MV-4-11 (cell line): ENCODE measurements at regions not wholly inside any gene's neighbourhood (a gene's known extent, or its start where the extent isn't known, plus 50 kb on each side); places are given as distances from the start of the nearest gene placed in this dataset.

Experiments used
- DNase-seq: peaks from one replicate; lab custom pipeline; 2025; lab: John Stamatoyannopoulos, UW

GRCh38 chr3:3629911-3630310 is 169.3 kb upstream of the LRRN1 start:
- DNase-seq, result no peak

- DNase-seq, result no peak
Observed at GRCh38 chr3:3628676-3629328, 170.4 kb upstream of the LRRN1 start.

- DNase-seq, result no peak
Observed at GRCh38 chr3:3627114-3627513, 172.1 kb upstream of the LRRN1 start.

GRCh38 chr3:3625544-3626271 is 173.5 kb upstream of the LRRN1 start:
- no peak for DNase-seq

- DNase-seq, result no peak
Observed at GRCh38 chr3:3619815-3620214, 179.4 kb upstream of the LRRN1 start.

GRCh38 chr3:3618623-3619022 is 180.6 kb upstream of the LRRN1 start:
- DNase-seq, result peak; percentile 87

GRCh38 chr3:3615533-3615932 is 183.7 kb upstream of the LRRN1 start:
- DNase-seq, result no peak

- no peak for DNase-seq
Observed at GRCh38 chr3:3610581-3611298, 188.5 kb upstream of the LRRN1 start.

- no peak for DNase-seq
Observed at GRCh38 chr3:3606321-3606720, 192.9 kb upstream of the LRRN1 start.

GRCh38 chr3:3605226-3605625 is 194.0 kb upstream of the LRRN1 start:
- no peak for DNase-seq

GRCh38 chr3:3603351-3603750 is 195.9 kb upstream of the LRRN1 start:
- DNase-seq, result no peak

- DNase-seq, result no peak
Observed at GRCh38 chr3:3600665-3601340, 198.4 kb upstream of the LRRN1 start.

- DNase-seq, result no peak
Observed at GRCh38 chr3:3599016-3599415, 200.2 kb upstream of the LRRN1 start.

- no peak for DNase-seq
Observed at GRCh38 chr3:3594986-3595385, 204.2 kb upstream of the LRRN1 start.

- peak; percentile 97 for DNase-seq
Observed at GRCh38 chr3:3589715-3590130, 209.5 kb upstream of the LRRN1 start.

- no peak for DNase-seq
Observed at GRCh38 chr3:3587647-3587972, 211.6 kb upstream of the LRRN1 start.

- DNase-seq, result no peak
Observed at GRCh38 chr3:3586843-3587646, 212.2 kb upstream of the LRRN1 start.

- DNase-seq, result peak; percentile 72
Observed at GRCh38 chr3:3586336-3586735, 212.9 kb upstream of the LRRN1 start.

GRCh38 chr3:3579658-3580057 is 219.6 kb upstream of the LRRN1 start:
- DNase-seq, result no peak

GRCh38 chr3:3578718-3579117 is 220.5 kb upstream of the LRRN1 start:
- peak; percentile 85 for DNase-seq

- DNase-seq, result no peak
Observed at GRCh38 chr3:3577823-3578222, 221.4 kb upstream of the LRRN1 start.

GRCh38 chr3:3573341-3573740 is 225.9 kb upstream of the LRRN1 start:
- no peak for DNase-seq
